ENCODE measurements at regions not wholly inside any gene's neighbourhood (a gene's known extent, or its start where the extent isn't known, plus 50 kb on each side); places are given as distances from the start of the nearest gene placed in this dataset.

DNA sequence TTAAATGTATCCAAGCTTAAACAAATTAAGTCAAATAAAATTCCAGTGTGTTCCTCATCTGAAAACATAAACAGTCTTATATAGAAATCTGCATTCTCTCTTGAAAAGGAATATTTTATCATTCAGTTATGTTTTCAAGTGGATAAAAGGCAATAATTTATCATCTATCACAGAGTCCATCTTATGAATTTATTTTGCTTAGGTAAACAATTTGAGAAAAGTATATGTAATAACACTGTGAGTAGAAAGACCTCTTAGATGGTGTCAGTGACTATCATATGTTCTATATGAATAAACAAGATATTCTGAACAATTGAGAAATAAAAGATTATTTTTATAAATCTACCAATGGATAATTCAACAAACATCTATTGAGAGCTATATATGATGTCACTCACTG is 397.6 kb upstream of the GJE1 start:
- no peak overlapping the region for H3K27ac Mint-ChIP-seq
- ATAC-seq (replicated peaks) (no peak), DNase-seq (no peak)
- no peak overlapping the region for H3K4me3 Mint-ChIP-seq
- no peaks in the 10 kb centered on the region for H3K27me3 Mint-ChIP-seq
- H3K36me3 Mint-ChIP-seq, result no peaks in the 10 kb centered on the region
- H3K4me1 Mint-ChIP-seq, result no peaks in the 10 kb centered on the region
- H3K9me3 Mint-ChIP-seq, result no peaks in the 10 kb centered on the region

GRCh38 chr6:141734071-141734840 is 398.5 kb upstream of the GJE1 start:
- Mint-ChIP-seq H3K27ac (no peak overlapping the region), H3K4me3 (no peak overlapping the region), H3K9me3 (no peaks in the 10 kb centered on the region), H3K27me3 (no peaks in the 10 kb centered on the region), H3K36me3 (no peaks in the 10 kb centered on the region), H3K4me1 (no peaks in the 10 kb centered on the region)
- ATAC-seq (replicated peaks), result no peak
- DNase-seq, result no peak

- no peak for ATAC-seq (replicated peaks)
- no peak for DNase-seq
- H3K9me3 Mint-ChIP-seq, result no peaks in the 10 kb centered on the region
- H3K36me3 Mint-ChIP-seq, result no peaks in the 10 kb centered on the region
- no peaks in the 10 kb centered on the region for H3K4me1 Mint-ChIP-seq
- no peak overlapping the region for H3K27ac Mint-ChIP-seq
- H3K4me3 Mint-ChIP-seq, result no peak overlapping the region
- no peaks in the 10 kb centered on the region for H3K27me3 Mint-ChIP-seq
Measured at GRCh38 chr6:141729146-141729545, 403.6 kb upstream of the GJE1 start.

DNA sequence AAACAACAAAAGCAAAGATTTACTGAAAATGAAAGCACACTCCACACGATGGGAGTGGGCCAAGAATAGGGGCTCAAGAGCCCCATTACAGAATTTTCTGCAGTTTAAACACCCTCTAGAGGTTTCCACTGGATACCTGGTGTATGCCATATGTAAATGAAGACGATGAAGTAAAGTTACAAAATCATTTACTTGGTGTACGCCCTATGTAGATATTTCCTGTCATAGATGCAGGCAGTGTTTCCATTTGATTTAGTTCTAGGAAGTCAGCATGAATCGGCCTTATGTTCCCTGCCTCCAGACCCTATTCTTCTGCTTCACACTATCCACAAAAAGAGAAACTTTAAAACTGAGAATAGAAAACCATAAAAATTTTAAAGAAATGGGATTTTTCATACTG is 404.4 kb upstream of the GJE1 start:
- H3K27ac Mint-ChIP-seq, result no peak overlapping the region
- ATAC-seq (replicated peaks), result no peak
- no peaks in the 10 kb centered on the region for H3K27me3 Mint-ChIP-seq
- H3K4me1 Mint-ChIP-seq, result no peaks in the 10 kb centered on the region
- H3K9me3 Mint-ChIP-seq, result no peaks in the 10 kb centered on the region
- no peak overlapping the region for H3K4me3 Mint-ChIP-seq
- H3K36me3 Mint-ChIP-seq, result no peaks in the 10 kb centered on the region
- no peak for DNase-seq

- H3K4me3 Mint-ChIP-seq, result no peak overlapping the region
- H3K4me1 Mint-ChIP-seq, result no peaks in the 10 kb centered on the region
- no peaks in the 10 kb centered on the region for H3K9me3 Mint-ChIP-seq
- no peaks in the 10 kb centered on the region for H3K27me3 Mint-ChIP-seq
- H3K36me3 Mint-ChIP-seq, result no peaks in the 10 kb centered on the region
- no peak for ATAC-seq (replicated peaks)
- no peak overlapping the region for H3K27ac Mint-ChIP-seq
- DNase-seq, result no peak
Measured at GRCh38 chr6:141726248-141726647, 406.5 kb upstream of the GJE1 start.

GRCh38 chr6:141724731-141725130 is 408.0 kb upstream of the GJE1 start:
- Mint-ChIP-seq H3K27me3 (no peaks in the 10 kb centered on the region), H3K9me3 (no peaks in the 10 kb centered on the region), H3K27ac (no peak overlapping the region), H3K4me1 (no peaks in the 10 kb centered on the region), H3K4me3 (no peak overlapping the region), H3K36me3 (no peaks in the 10 kb centered on the region)
- ATAC-seq (replicated peaks) (no peak), DNase-seq (no peak)

GRCh38 chr6:141719476-141719875 is 413.2 kb upstream of the GJE1 start:
- ATAC-seq (replicated peaks), result no peak
- no peak for DNase-seq
- H3K27ac Mint-ChIP-seq, result no peak overlapping the region
- no peaks in the 10 kb centered on the region for H3K9me3 Mint-ChIP-seq
- H3K36me3 Mint-ChIP-seq, result no peaks in the 10 kb centered on the region
- no peaks in the 10 kb centered on the region for H3K4me1 Mint-ChIP-seq
- H3K4me3 Mint-ChIP-seq, result no peak overlapping the region
- no peaks in the 10 kb centered on the region for H3K27me3 Mint-ChIP-seq

DNA sequence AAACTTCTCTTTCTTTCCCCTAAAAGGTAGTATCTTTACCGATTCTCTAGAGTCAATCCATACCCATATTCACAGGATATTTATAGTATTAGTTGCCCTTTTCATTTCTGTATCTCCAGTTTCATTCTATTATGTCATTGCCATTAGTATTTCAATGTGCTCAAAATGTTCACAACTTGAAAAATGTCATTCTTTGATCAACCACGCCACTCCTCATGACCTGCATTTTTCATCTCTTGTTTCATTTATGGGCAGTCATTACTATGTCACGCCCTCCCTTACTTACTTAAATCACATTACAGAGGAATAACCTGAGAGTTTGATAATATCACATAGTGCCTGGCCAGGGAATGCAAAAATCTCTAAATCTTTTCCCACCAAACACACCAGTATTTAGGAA is 427.3 kb upstream of the GJE1 start:
- H3K27ac Mint-ChIP-seq, result no peak overlapping the region

GRCh38 chr6:141704151-141704550 is 428.6 kb upstream of the GJE1 start:
- H3K36me3 Mint-ChIP-seq, result no peaks in the 10 kb centered on the region
- no peak overlapping the region for H3K4me3 Mint-ChIP-seq
- DNase-seq (no peak), ATAC-seq (replicated peaks) (no peak)
- H3K27ac Mint-ChIP-seq, result no peak overlapping the region
- no peaks in the 10 kb centered on the region for H3K27me3 Mint-ChIP-seq
- no peaks in the 10 kb centered on the region for H3K4me1 Mint-ChIP-seq
- no peaks in the 10 kb centered on the region for H3K9me3 Mint-ChIP-seq

More for the DNA sequence above, 427.3 kb upstream of the GJE1 start:
- no peaks in the 10 kb centered on the region for H3K36me3 Mint-ChIP-seq
- H3K4me1 Mint-ChIP-seq, result no peaks in the 10 kb centered on the region
- no peaks in the 10 kb centered on the region for H3K9me3 Mint-ChIP-seq
- no peak overlapping the region for H3K4me3 Mint-ChIP-seq
- DNase-seq (no peak), ATAC-seq (replicated peaks) (no peak)
- H3K27me3 Mint-ChIP-seq, result no peaks in the 10 kb centered on the region

GRCh38 chr6:141701732-141702131 is 431.0 kb upstream of the GJE1 start:
- H3K4me3 Mint-ChIP-seq, result no peak overlapping the region
- H3K9me3 Mint-ChIP-seq, result no peaks in the 10 kb centered on the region
- no peak overlapping the region for H3K27ac Mint-ChIP-seq
- DNase-seq (no peak), ATAC-seq (replicated peaks) (no peak)
- H3K27me3 Mint-ChIP-seq, result no peaks in the 10 kb centered on the region
- H3K36me3 Mint-ChIP-seq, result no peaks in the 10 kb centered on the region
- no peaks in the 10 kb centered on the region for H3K4me1 Mint-ChIP-seq

DNA sequence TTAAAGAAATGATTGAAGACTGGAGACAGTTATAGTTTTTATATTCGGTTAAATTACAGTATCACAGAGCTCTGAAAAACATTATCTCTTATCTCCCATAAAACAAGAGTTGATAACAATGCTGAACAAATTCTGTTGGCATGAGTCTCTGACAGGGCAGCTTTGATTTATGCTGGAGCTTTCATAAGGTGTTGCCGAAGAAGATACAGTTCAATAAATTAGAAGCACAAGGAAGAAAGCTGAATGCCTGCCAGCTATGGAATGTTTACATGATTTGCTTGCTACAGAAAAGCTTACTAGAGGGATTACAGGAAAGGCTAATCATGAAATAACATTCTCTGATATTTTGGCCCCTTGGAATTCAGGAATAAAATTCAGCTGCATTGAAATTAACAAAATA is 431.9 kb upstream of the GJE1 start:
- no peak overlapping the region for H3K27ac Mint-ChIP-seq
- H3K36me3 Mint-ChIP-seq, result no peaks in the 10 kb centered on the region
- no peaks in the 10 kb centered on the region for H3K4me1 Mint-ChIP-seq
- no peaks in the 10 kb centered on the region for H3K27me3 Mint-ChIP-seq
- H3K9me3 Mint-ChIP-seq, result no peaks in the 10 kb centered on the region
- DNase-seq (no peak), ATAC-seq (replicated peaks) (no peak)
- no peak overlapping the region for H3K4me3 Mint-ChIP-seq

GRCh38 chr6:141688916-141689315 is 443.8 kb upstream of the GJE1 start:
- Mint-ChIP-seq H3K36me3 (no peaks in the 10 kb centered on the region), H3K4me1 (no peaks in the 10 kb centered on the region), H3K9me3 (peaks cover 0 to 1% of the 10 kb centered on the region in 2 donors), H3K27ac (no peak overlapping the region), H3K27me3 (no peaks in the 10 kb centered on the region), H3K4me3 (no peak overlapping the region)
- DNase-seq (no peak), ATAC-seq (replicated peaks) (peak; percentile 47 to 52)

DNA sequence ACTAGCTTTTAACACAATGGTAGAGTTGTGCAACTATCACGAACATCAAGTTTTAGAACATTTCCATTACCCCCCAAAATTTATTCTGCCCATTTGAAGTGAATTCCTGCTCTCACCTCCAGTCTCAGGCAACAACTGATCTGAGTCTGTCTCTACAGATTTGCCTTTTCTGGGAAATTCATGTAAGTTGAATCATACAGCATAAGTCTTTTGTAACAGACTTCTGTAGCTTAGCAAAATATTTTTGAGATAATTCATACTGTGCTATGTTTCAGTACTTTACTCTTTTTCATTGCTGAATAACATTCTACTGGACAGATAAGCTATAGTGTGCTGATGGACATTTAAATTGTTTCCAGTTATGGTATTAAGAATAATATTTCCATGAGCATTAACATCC is 447.3 kb upstream of the GJE1 start:
- Mint-ChIP-seq H3K27me3 (no peaks in the 10 kb centered on the region), H3K9me3 (peaks cover 0 to 1% of the 10 kb centered on the region in 2 donors), H3K4me1 (no peaks in the 10 kb centered on the region), H3K36me3 (no peaks in the 10 kb centered on the region), H3K27ac (no peak overlapping the region), H3K4me3 (no peak overlapping the region)
- ATAC-seq (replicated peaks) (no peak), DNase-seq (no peak)

- H3K27me3 Mint-ChIP-seq, result no peaks in the 10 kb centered on the region
- no peak for DNase-seq
- no peak for ATAC-seq (replicated peaks)
- no peaks in the 10 kb centered on the region for H3K4me1 Mint-ChIP-seq
- no peak overlapping the region for H3K4me3 Mint-ChIP-seq
- no peaks in the 10 kb centered on the region for H3K36me3 Mint-ChIP-seq
- no peaks in the 10 kb centered on the region for H3K9me3 Mint-ChIP-seq
- H3K27ac Mint-ChIP-seq, result no peak overlapping the region
Measured at GRCh38 chr6:141682391-141682790, 450.3 kb upstream of the GJE1 start.

GRCh38 chr6:141677598-141678211 is 455.0 kb upstream of the GJE1 start:
- H3K27me3 Mint-ChIP-seq, result no peaks in the 10 kb centered on the region
- ATAC-seq (replicated peaks) (no peak), DNase-seq (no peak)
- H3K36me3 Mint-ChIP-seq, result no peaks in the 10 kb centered on the region
- H3K9me3 Mint-ChIP-seq, result no peaks in the 10 kb centered on the region
- H3K4me1 Mint-ChIP-seq, result no peaks in the 10 kb centered on the region
- H3K4me3 Mint-ChIP-seq, result no peak overlapping the region
- no peak overlapping the region for H3K27ac Mint-ChIP-seq

Measured in stimulated activated naive B cell treated with anti-CD40 and anti-IgM and Interleukin-4, amounts not matched to agents 10 μg/mL and 1 μg/mL and 100 μg/mL, for 72 hours (primary cell).